MCF 10A (cell line): ENCODE measurements at regions not wholly inside any gene's neighbourhood (a gene's known extent, or its start where the extent isn't known, plus 50 kb on each side); places are given as distances from the start of the nearest gene placed in this dataset.

ENCODE experiments used
- BruUV-seq: library from RNA; stranded (reverse); fragments of 400-500 nt; replicated peaks from 2 replicates; lab custom pipeline; 2021; lab: Mats Ljungman, UMichigan
- CTCF ChIA-PET: fragments of 300-600 bp; sonication (Branson Sonifier 250); formaldehyde crosslinking; extraction: SDS; loops from one replicate; lab custom pipeline; 2021; ENCODE audit warnings: antibody characterized with exemption, inconsistent platforms; lab: Yijun Ruan, JAX
- POLR2A ChIA-PET: fragments of 300-600, 350-650 bp; sonication (Branson Sonifier 250); formaldehyde crosslinking; extraction: SDS; loops from one replicate; lab custom pipeline; 2020; ENCODE audit warnings: antibody characterized with exemption, inconsistent platforms; lab: Yijun Ruan, JAX
- DNase-seq: peaks from one replicate; pipeline ENCODE4 v3.0.0-alpha.2; 2018; ENCODE audit not compliant: unreplicated experiment
- H3K27ac Mint-ChIP-seq: one replicate; pipeline ENCODE4 v1.8.0; 2022; ENCODE audit warnings: mild to moderate bottlenecking, low read depth, mixed read lengths; ENCODE audit not compliant: unreplicated experiment
- H3K27me3 Mint-ChIP-seq: one replicate; pipeline ENCODE4 v1.8.0; 2022; ENCODE audit warnings: mixed read lengths; ENCODE audit not compliant: insufficient read depth, unreplicated experiment
- H3K36me3 Mint-ChIP-seq: one replicate; pipeline ENCODE4 v1.8.0; 2022; ENCODE audit warnings: mild to moderate bottlenecking, moderate library complexity, mixed read lengths; ENCODE audit not compliant: insufficient read depth, unreplicated experiment
- H3K4me1 Mint-ChIP-seq: one replicate; pipeline ENCODE4 v1.8.0; 2022; ENCODE audit warnings: mixed read lengths; ENCODE audit not compliant: insufficient read depth, unreplicated experiment
- H3K4me3 Mint-ChIP-seq: one replicate; pipeline ENCODE4 v1.8.0; 2022; ENCODE audit warnings: mild to moderate bottlenecking, moderate library complexity, mixed read lengths; ENCODE audit not compliant: unreplicated experiment
- H3K9me3 Mint-ChIP-seq: one replicate; pipeline ENCODE4 v1.8.0; 2022; ENCODE audit warnings: mixed read lengths; ENCODE audit not compliant: unreplicated experiment
- intact Hi-C: fragments of 100-400 bp; cut with micrococcal nuclease; formaldehyde crosslinking; loops from 2 replicates; pipeline ENCODE4 v1.14.1; 2022
- TF ChIP-seq, protein P1 (sequence below): fragments of 200-600 bp; IDR thresholded peaks from one replicate; pipeline ENCODE4 v1.8.0; 2022; ENCODE audit warnings: antibody characterized with exemption, mild to moderate bottlenecking; ENCODE audit not compliant: unreplicated experiment

GRCh38 chr6:105616521-105616920 is 213.6 kb upstream of the PREP start:
- no peaks in the 10 kb centered on the region for H3K27me3 Mint-ChIP-seq
- H3K4me1 Mint-ChIP-seq, result peaks cover 11% of the 10 kb centered on the region
- peaks cover 5% of the 10 kb centered on the region for H3K9me3 Mint-ChIP-seq
- no peaks in the 10 kb centered on the region for H3K36me3 Mint-ChIP-seq
- no peak overlapping the region for H3K4me3 Mint-ChIP-seq
- POLR2A ChIA-PET, result no interaction called here
- H3K27ac Mint-ChIP-seq, result no peak overlapping the region
- peak; percentile 38 for DNase-seq
- CTCF ChIA-PET, result no interaction called here
- no TSS peak for BruUV-seq
- TF ChIP-seq, protein P1, sequence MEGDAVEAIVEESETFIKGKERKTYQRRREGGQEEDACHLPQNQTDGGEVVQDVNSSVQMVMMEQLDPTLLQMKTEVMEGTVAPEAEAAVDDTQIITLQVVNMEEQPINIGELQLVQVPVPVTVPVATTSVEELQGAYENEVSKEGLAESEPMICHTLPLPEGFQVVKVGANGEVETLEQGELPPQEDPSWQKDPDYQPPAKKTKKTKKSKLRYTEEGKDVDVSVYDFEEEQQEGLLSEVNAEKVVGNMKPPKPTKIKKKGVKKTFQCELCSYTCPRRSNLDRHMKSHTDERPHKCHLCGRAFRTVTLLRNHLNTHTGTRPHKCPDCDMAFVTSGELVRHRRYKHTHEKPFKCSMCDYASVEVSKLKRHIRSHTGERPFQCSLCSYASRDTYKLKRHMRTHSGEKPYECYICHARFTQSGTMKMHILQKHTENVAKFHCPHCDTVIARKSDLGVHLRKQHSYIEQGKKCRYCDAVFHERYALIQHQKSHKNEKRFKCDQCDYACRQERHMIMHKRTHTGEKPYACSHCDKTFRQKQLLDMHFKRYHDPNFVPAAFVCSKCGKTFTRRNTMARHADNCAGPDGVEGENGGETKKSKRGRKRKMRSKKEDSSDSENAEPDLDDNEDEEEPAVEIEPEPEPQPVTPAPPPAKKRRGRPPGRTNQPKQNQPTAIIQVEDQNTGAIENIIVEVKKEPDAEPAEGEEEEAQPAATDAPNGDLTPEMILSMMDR, result no peak
- intact Hi-C loops, result no loop called here

DNA sequence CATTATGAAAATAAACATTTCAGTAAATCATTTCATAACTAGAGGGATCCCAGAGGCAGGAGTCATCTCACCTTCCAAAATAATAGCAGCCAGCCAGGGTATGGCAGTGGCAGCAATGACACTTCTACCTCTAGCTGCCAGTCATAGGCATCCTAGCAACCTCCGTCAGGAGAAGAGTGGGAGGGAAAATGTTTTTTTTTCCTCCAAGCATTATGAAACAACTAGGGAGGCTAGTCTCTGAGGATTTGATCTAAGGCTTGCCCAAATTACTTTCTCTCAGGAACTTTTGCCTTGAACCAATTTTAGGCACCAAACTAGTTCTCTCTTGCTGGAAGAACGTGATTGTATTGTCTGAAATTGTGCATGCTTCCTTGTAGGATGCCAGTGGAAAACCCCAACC is 208.7 kb upstream of the PREP start:
- BruUV-seq, result no TSS peak
- H3K36me3 Mint-ChIP-seq, result no peaks in the 10 kb centered on the region
- ChIA-PET CTCF (interaction anchor here (0.5 to 0.6 kb wide), 2 partner anchors 11 to 24 kb away, joined by 3 to 4 read pairs; no protein-coding TSS in a partner anchor), POLR2A (interaction anchor here (1.2 to 3.7 kb wide), 2 partner anchors 9 to 15 kb away, joined by 3 to 33 read pairs; no protein-coding TSS in a partner anchor)
- no peaks in the 10 kb centered on the region for H3K27me3 Mint-ChIP-seq
- TF ChIP-seq, protein P1, result no peak
- peak; percentile 58 for DNase-seq
- intact Hi-C loops, result no loop called here
- H3K27ac Mint-ChIP-seq, result no peak overlapping the region
- no peak overlapping the region for H3K4me3 Mint-ChIP-seq
- peaks cover 5% of the 10 kb centered on the region for H3K9me3 Mint-ChIP-seq
- peaks cover 22% of the 10 kb centered on the region for H3K4me1 Mint-ChIP-seq

- POLR2A ChIA-PET, result no interaction called here
- peaks cover 19% of the 10 kb centered on the region for H3K4me1 Mint-ChIP-seq
- H3K27ac Mint-ChIP-seq, result peak overlapping the region; percentile 74
- H3K4me3 Mint-ChIP-seq, result no peak overlapping the region
- TF ChIP-seq, protein P1, result no peak
- no peak for DNase-seq
- no TSS peak for BruUV-seq
- H3K36me3 Mint-ChIP-seq, result no peaks in the 10 kb centered on the region
- H3K9me3 Mint-ChIP-seq, result no peaks in the 10 kb centered on the region
- intact Hi-C loops, result no loop called here
- H3K27me3 Mint-ChIP-seq, result no peaks in the 10 kb centered on the region
- CTCF ChIA-PET, result no interaction called here
Observed at GRCh38 chr6:105609375-105609991, 206.6 kb upstream of the PREP start.

DNA sequence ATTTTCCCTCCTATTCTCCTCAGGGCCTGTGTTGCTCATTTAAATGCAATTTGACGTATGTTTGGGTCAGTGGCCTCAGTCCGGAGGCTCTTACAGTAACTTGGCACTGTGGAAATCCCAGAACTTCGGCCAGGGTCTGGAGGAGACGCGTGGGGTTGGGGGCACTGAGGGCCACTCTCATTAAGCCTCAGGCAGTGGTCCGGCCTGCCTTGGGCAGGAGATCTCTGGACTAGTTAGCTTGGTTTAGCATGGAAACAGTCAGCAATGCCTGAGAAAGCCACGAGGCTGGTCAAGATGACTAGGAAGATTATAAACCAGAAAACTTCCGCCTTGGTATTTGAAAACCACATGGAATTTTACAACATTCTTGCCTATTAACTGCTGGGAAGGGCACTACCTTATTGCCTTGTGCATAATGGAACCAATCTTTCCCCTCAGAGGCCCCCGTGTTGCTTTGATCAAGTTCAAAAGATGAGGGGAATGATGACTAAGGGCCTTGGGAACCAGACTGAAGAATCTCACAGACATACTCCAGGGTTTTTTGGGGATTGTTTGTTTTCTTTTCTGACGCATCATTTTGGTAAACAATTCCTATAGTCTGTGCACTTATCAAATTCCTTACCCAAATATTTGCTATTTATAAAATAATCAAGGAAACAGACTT is 206.0 kb upstream of the PREP start:
- Mint-ChIP-seq H3K4me1 (peaks cover 24% of the 10 kb centered on the region), H3K27me3 (no peaks in the 10 kb centered on the region), H3K36me3 (no peaks in the 10 kb centered on the region), H3K27ac (peak overlapping the region; percentile 74), H3K4me3 (no peak overlapping the region), H3K9me3 (no peaks in the 10 kb centered on the region)
- ChIA-PET CTCF (no interaction called here), POLR2A (interaction anchor here (1.8 kb wide), 1 partner anchor 10 kb away, joined by 6 read pairs; no protein-coding TSS in a partner anchor)
- BruUV-seq, result no TSS peak
- TF ChIP-seq, protein P1, result no peak
- peak; percentile 63 for DNase-seq
- intact Hi-C loops, result no loop called here
